ENCODE measurements at regions not wholly inside any gene's neighbourhood (a gene's known extent, or its start where the extent isn't known, plus 50 kb on each side); places are given as distances from the start of the nearest gene placed in this dataset.

DNA sequence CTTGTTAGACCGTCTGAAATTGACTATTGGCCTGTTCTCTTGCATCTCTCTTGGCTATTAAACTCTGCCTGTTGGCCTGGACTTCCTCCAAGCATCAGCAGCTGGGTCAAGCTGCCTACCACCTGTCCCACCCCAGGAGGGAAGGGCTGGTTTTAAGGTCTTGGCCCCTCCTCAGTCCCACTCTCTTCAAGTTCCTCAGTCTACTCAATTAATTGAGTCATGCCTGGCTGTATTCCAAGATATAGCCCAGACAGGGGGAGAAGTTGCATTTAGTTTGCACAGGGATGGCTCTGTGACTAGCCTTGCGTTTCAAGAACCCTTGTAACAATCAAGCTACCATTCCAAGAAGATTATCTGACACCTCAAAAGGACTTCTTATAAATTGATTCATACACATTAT, 113.8 kb upstream of the GLI3 start:
- intact Hi-C loops (cut with DNase I, micrococcal nuclease): no loop called here
- ATAC-seq: peak; percentile 17

GRCh38 chr7:42348631-42349030, 111.6 kb upstream of the GLI3 start:
- TF ChIP-seq CTCF (IDR thresholded peaks at IDR 0.05): no peak
- no peaks in the 10 kb centered on the region for H3K9me3 ChIP-seq
- no peak for DNase-seq
- H3K4me1 ChIP-seq (ENCODE audit: low read depth): no peaks in the 10 kb centered on the region
- ATAC-seq: no peak
- H3K4me3 ChIP-seq: no peak overlapping the region
- no peaks in the 10 kb centered on the region for H3K36me3 ChIP-seq (ENCODE audit: low read depth)
- intact Hi-C loops (cut with DNase I, micrococcal nuclease): no loop called here

More for the DNA sequence above, 113.8 kb upstream of the GLI3 start:
- no peaks in the 10 kb centered on the region for H3K9me3 ChIP-seq
- peak in 2 of 3 donors; percentile 16 to 30 for DNase-seq
- no peak overlapping the region for H3K4me3 ChIP-seq
- H3K36me3 ChIP-seq (ENCODE audit: low read depth): no peaks in the 10 kb centered on the region
- no peaks in the 10 kb centered on the region for H3K4me1 ChIP-seq (ENCODE audit: low read depth)
- no peak for TF ChIP-seq CTCF (IDR thresholded peaks at IDR 0.05)

DNA sequence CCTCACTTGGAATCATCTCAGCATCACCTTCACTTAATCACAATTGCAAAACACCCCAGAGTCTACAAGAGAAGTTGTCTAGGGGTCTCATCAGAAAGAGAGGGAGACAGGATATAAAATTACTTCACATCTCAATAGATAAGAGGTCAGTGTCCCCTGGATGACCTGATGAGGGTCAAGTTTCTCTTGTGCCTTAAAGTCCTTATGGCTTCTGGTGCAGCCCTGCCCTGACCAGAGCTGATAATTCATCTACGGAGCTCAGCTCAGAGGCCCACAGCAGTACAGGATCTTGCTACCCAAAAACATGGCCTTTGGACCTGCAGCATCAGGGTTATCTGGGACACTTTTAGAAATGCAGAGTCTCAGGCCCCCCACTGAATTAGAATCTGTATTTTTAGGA, 111.1 kb upstream of the GLI3 start:
- ATAC-seq (no peak), DNase-seq (no peak)
- no peak for TF ChIP-seq CTCF (IDR thresholded peaks at IDR 0.05)
- H3K4me3 ChIP-seq: no peak overlapping the region
- no peaks in the 10 kb centered on the region for H3K4me1 ChIP-seq (ENCODE audit: low read depth)
- intact Hi-C loops (cut with DNase I, micrococcal nuclease): no loop called here
- H3K36me3 ChIP-seq (ENCODE audit: low read depth): no peaks in the 10 kb centered on the region
- no peaks in the 10 kb centered on the region for H3K9me3 ChIP-seq

GRCh38 chr7:42347616-42348015, 110.6 kb upstream of the GLI3 start:
- Histone ChIP-seq H3K36me3 (ENCODE audit: low read depth) (no peaks in the 10 kb centered on the region), H3K4me3 (no peak overlapping the region), H3K9me3 (no peaks in the 10 kb centered on the region), H3K4me1 (ENCODE audit: low read depth) (no peaks in the 10 kb centered on the region)
- intact Hi-C loops (cut with DNase I, micrococcal nuclease): no loop called here
- no peak for ATAC-seq
- TF ChIP-seq CTCF (IDR thresholded peaks at IDR 0.05): no peak
- no peak for DNase-seq

GRCh38 chr7:42345478-42346299, 108.7 kb upstream of the GLI3 start:
- Histone ChIP-seq H3K9me3 (no peaks in the 10 kb centered on the region), H3K4me1 (ENCODE audit: low read depth) (no peaks in the 10 kb centered on the region), H3K36me3 (ENCODE audit: low read depth) (no peaks in the 10 kb centered on the region), H3K4me3 (no peak overlapping the region)
- TF ChIP-seq CTCF (IDR thresholded peaks at IDR 0.05): no peak
- ATAC-seq (no peak), DNase-seq (no peak)
- intact Hi-C loops (cut with DNase I, micrococcal nuclease): no loop called here

Data from mucosa of descending colon (tissue), 3 donors.